Neural progenitor cell (in vitro differentiated cells): ENCODE measurements at regions not wholly inside any gene's neighbourhood (a gene's known extent, or its start where the extent isn't known, plus 50 kb on each side); places are given as distances from the start of the nearest gene placed in this dataset.

Source experiments
- CTCF ChIP-seq: fragments of 200-600 bp; sonication (generic); IDR thresholded peaks from 2 replicates; pipeline ENCODE4 v1.5.1; 2017; ENCODE audit warnings: antibody characterized with exemption, mild to moderate bottlenecking
- EZH2 ChIP-seq: fragments of 200-600 bp; sonication (generic); IDR thresholded peaks from 2 replicates; pipeline ENCODE4 v1.6.1; 2017; ENCODE audit warnings: antibody characterized with exemption, mild to moderate bottlenecking, moderate library complexity
- EZH2phosphoT487 ChIP-seq: fragments of 200-600 bp; sonication (generic); IDR thresholded peaks from 2 replicates; pipeline ENCODE4 v1.6.1; 2017; ENCODE audit warnings: antibody characterized with exemption

- TF ChIP-seq CTCF (no peak), EZH2 (no peak), EZH2phosphoT487 (no peak)
Measured at GRCh38 chr14:101657372-101657771, 96.1 kb downstream of the DIO3 start.
